ENCODE measurements at regions not wholly inside any gene's neighbourhood (a gene's known extent, or its start where the extent isn't known, plus 50 kb on each side); places are given as distances from the start of the nearest gene placed in this dataset.

- H3K27ac ChIP-seq: no peak overlapping the region
- TF ChIP-seq CTCF (conservative IDR thresholded peaks at IDR 0.05): no peak
- no peak for TF ChIP-seq ZFX (IDR thresholded peaks at IDR 0.05)
These were observed 206.3 kb upstream of the NOL4 start for GRCh38 chr18:34431042-34431441.

- no peak overlapping the region for H3K27ac ChIP-seq
- TF ChIP-seq ZFX (IDR thresholded peaks at IDR 0.05): no peak
- no peak for TF ChIP-seq CTCF (conservative IDR thresholded peaks at IDR 0.05)
These were observed 219.9 kb upstream of the NOL4 start for GRCh38 chr18:34444622-34445021.

- no peak overlapping the region for H3K27ac ChIP-seq
- TF ChIP-seq CTCF (conservative IDR thresholded peaks at IDR 0.05) (no peak), ZFX (IDR thresholded peaks at IDR 0.05) (no peak)
These were observed 223.9 kb upstream of the NOL4 start for GRCh38 chr18:34448662-34449061.

GRCh38 chr18:34457761-34458160 is 233.0 kb upstream of the NOL4 start:
- no peak overlapping the region for H3K27ac ChIP-seq
- TF ChIP-seq CTCF (conservative IDR thresholded peaks at IDR 0.05) (no peak), ZFX (IDR thresholded peaks at IDR 0.05) (no peak)

- no peak for TF ChIP-seq CTCF (conservative IDR thresholded peaks at IDR 0.05)
- TF ChIP-seq ZFX (IDR thresholded peaks at IDR 0.05): no peak
These were observed 233.8 kb upstream of the NOL4 start for GRCh38 chr18:34458410-34458977.

GRCh38 chr18:34461266-34461665 is 236.6 kb upstream of the NOL4 start:
- H3K27ac ChIP-seq: no peak overlapping the region
- TF ChIP-seq ZFX (IDR thresholded peaks at IDR 0.05) (no peak), CTCF (conservative IDR thresholded peaks at IDR 0.05) (no peak)

More at GRCh38 chr18:34458410-34458977, 233.8 kb upstream of the NOL4 start:
- no peak overlapping the region for H3K27ac ChIP-seq

DNA sequence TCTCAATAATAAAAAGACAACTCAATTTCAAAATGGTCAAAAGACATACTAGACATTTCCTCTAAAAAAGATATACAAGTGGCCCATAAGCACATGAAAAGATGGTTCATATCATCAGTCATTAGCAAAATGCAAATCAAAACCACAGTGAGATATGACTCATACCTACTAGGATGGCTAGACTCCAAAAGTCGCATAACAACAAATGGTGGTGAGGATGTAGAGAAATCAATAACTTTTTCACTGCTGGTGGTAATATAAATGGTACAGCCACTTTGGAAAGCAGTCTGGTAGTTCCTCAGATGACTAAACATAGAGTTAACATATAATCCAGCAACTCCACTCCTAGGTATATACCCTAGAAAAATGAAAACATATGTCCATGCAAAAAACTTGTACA is 242.3 kb upstream of the NOL4 start:
- TF ChIP-seq CTCF (conservative IDR thresholded peaks at IDR 0.05) (no peak), ZFX (IDR thresholded peaks at IDR 0.05) (no peak)
- no peak overlapping the region for H3K27ac ChIP-seq

All from C4-2B (cell line).